ENCODE measurements at regions not wholly inside any gene's neighbourhood (a gene's known extent, or its start where the extent isn't known, plus 50 kb on each side); places are given as distances from the start of the nearest gene placed in this dataset.

- TF ChIP-seq CSRNP3 (CRISPR knock-in tag; IDR thresholded peaks at IDR 0.05) (no peak), ZFP3 (CRISPR knock-in tag; IDR thresholded peaks at IDR 0.05) (no peak), PATZ1 (CRISPR knock-in tag; IDR thresholded peaks at IDR 0.05; ENCODE audit: borderline replicate concordance) (no peak), ZC3H10 (CRISPR knock-in tag; IDR thresholded peaks at IDR 0.05) (no peak), ZNF70 (CRISPR knock-in tag; IDR thresholded peaks at IDR 0.05) (no peak), TCF4 (CRISPR knock-in tag; IDR thresholded peaks at IDR 0.05; ENCODE audit: borderline replicate concordance) (no peak), OSR1 (CRISPR knock-in tag; IDR thresholded peaks at IDR 0.05) (no peak), RARB (CRISPR knock-in tag; IDR thresholded peaks at IDR 0.05) (no peak), CREB5 (CRISPR knock-in tag; IDR thresholded peaks at IDR 0.05; ENCODE audit: low read depth) (no peak), BACH2 (CRISPR knock-in tag; IDR thresholded peaks at IDR 0.05; ENCODE audit: borderline replicate concordance) (no peak)
Observed at GRCh38 chr20:17863577-17864292, 104.9 kb downstream of the SNX5 start (continued).

- ATAC-seq = no peak
- TF ChIP-seq BACH2 (CRISPR knock-in tag; IDR thresholded peaks at IDR 0.05; ENCODE audit: borderline replicate concordance) = no peak
- TF ChIP-seq ZFP30 (CRISPR knock-in tag; IDR thresholded peaks at IDR 0.05) = no peak
- no peak for TF ChIP-seq PPARA (CRISPR knock-in tag; IDR thresholded peaks at IDR 0.05; ENCODE audit: borderline replicate concordance)
- no peak for TF ChIP-seq TCF4 (CRISPR knock-in tag; IDR thresholded peaks at IDR 0.05; ENCODE audit: borderline replicate concordance)
- TF ChIP-seq POU6F1 (CRISPR knock-in tag; IDR thresholded peaks at IDR 0.05; ENCODE audit: borderline replicate concordance, low read depth) = no peak
- no peak for TF ChIP-seq ARNTL (CRISPR knock-in tag; IDR thresholded peaks at IDR 0.05; ENCODE audit: borderline replicate concordance, low read depth)
- TF ChIP-seq GLIS3 (CRISPR knock-in tag; IDR thresholded peaks at IDR 0.05) = no peak
- no peak for TF ChIP-seq ZNF70 (CRISPR knock-in tag; IDR thresholded peaks at IDR 0.05)
- TF ChIP-seq ZC3H10 (CRISPR knock-in tag; IDR thresholded peaks at IDR 0.05) = no peak
- TF ChIP-seq CREB5 (CRISPR knock-in tag; IDR thresholded peaks at IDR 0.05; ENCODE audit: low read depth) = no peak
- TF ChIP-seq ESRRG (CRISPR knock-in tag; IDR thresholded peaks at IDR 0.05) = no peak
- no peak for TF ChIP-seq CSRNP3 (CRISPR knock-in tag; IDR thresholded peaks at IDR 0.05)
- TF ChIP-seq OSR1 (CRISPR knock-in tag; IDR thresholded peaks at IDR 0.05) = no peak
- TF ChIP-seq TOX (CRISPR knock-in tag; IDR thresholded peaks at IDR 0.05; ENCODE audit: borderline replicate concordance) = no peak
- no peak for TF ChIP-seq CSDC2 (CRISPR knock-in tag; IDR thresholded peaks at IDR 0.05)
- TF ChIP-seq SNAI2 (CRISPR knock-in tag; IDR thresholded peaks at IDR 0.05) = no peak
- TF ChIP-seq ISL1 (CRISPR knock-in tag; IDR thresholded peaks at IDR 0.05) = no peak
Observed at GRCh38 chr20:17863209-17863576, 105.4 kb downstream of the SNX5 start.

GRCh38 chr20:17862171-17862570, 106.4 kb downstream of the SNX5 start:
- ATAC-seq = no peak
- TF ChIP-seq ZFP30 (CRISPR knock-in tag; IDR thresholded peaks at IDR 0.05) = no peak
- no peak for TF ChIP-seq PATZ1 (CRISPR knock-in tag; IDR thresholded peaks at IDR 0.05; ENCODE audit: borderline replicate concordance)
- no peak for TF ChIP-seq ZNF70 (CRISPR knock-in tag; IDR thresholded peaks at IDR 0.05)
- no peak for TF ChIP-seq OSR1 (CRISPR knock-in tag; IDR thresholded peaks at IDR 0.05)
- no peak for TF ChIP-seq PPARA (CRISPR knock-in tag; IDR thresholded peaks at IDR 0.05; ENCODE audit: borderline replicate concordance)
- TF ChIP-seq CSRNP3 (CRISPR knock-in tag; IDR thresholded peaks at IDR 0.05) = no peak
- no peak for TF ChIP-seq ZNF565 (CRISPR knock-in tag; conservative IDR thresholded peaks at IDR 0.05; ENCODE audit: low read depth)
- no peak for TF ChIP-seq ZNF8 (CRISPR knock-in tag; IDR thresholded peaks at IDR 0.05)
- no peak for TF ChIP-seq SNAI2 (CRISPR knock-in tag; IDR thresholded peaks at IDR 0.05)

All from SK-N-SH treated with all-trans-retinoic acid at 6 μM for 48 hours (cell line).